Calu3 (cell line): ENCODE measurements at regions not wholly inside any gene's neighbourhood (a gene's known extent, or its start where the extent isn't known, plus 50 kb on each side); places are given as distances from the start of the nearest gene placed in this dataset.

Experiments used
- BruUV-seq: library from RNA; stranded (reverse); fragments of 400-500 nt; replicated peaks from 2 replicates; lab custom pipeline; 2021; lab: Mats Ljungman, UMichigan
- CTCF ChIA-PET: fragments of 300-600 bp; sonication (Branson Sonifier 250); formaldehyde crosslinking; loops from one replicate; lab custom pipeline; 2022; ENCODE audit warnings: antibody characterized with exemption; lab: Charles Lee
- DNase-seq: peaks from one replicate; pipeline ENCODE4 v3.0.0; 2022
- H3K27ac Mint-ChIP-seq: one replicate; pipeline ENCODE4 v1.8.0; 2022; ENCODE audit warnings: mixed read lengths; ENCODE audit not compliant: unreplicated experiment
- H3K27me3 Mint-ChIP-seq: one replicate; pipeline ENCODE4 v1.8.0; 2022; ENCODE audit warnings: mixed read lengths; ENCODE audit not compliant: unreplicated experiment
- H3K36me3 Mint-ChIP-seq: one replicate; pipeline ENCODE4 v1.8.0; 2022; ENCODE audit warnings: mild to moderate bottlenecking, moderate library complexity, mixed read lengths; ENCODE audit not compliant: insufficient read depth, unreplicated experiment
- H3K4me1 Mint-ChIP-seq: one replicate; pipeline ENCODE4 v1.8.0; 2022; ENCODE audit warnings: mild to moderate bottlenecking, low read depth, mixed read lengths; ENCODE audit not compliant: unreplicated experiment
- H3K4me3 Mint-ChIP-seq: one replicate; pipeline ENCODE4 v1.8.0; 2022; ENCODE audit warnings: mild to moderate bottlenecking, low read depth, moderate library complexity, mixed read lengths; ENCODE audit not compliant: unreplicated experiment
- H3K9me3 Mint-ChIP-seq: one replicate; pipeline ENCODE4 v1.8.0; 2022; ENCODE audit warnings: low read depth, mixed read lengths; ENCODE audit not compliant: unreplicated experiment
- intact Hi-C: fragments of 100-400 bp; cut with micrococcal nuclease; formaldehyde crosslinking; loops from one replicate; pipeline ENCODE4 v1.10.0; 2022; ENCODE audit not compliant: unreplicated experiment
- TF ChIP-seq, protein P1 (sequence below): fragments of 200-600 bp; IDR thresholded peaks from one replicate; pipeline ENCODE4 v1.8.0; 2022; ENCODE audit warnings: antibody characterized with exemption; ENCODE audit not compliant: unreplicated experiment

DNA sequence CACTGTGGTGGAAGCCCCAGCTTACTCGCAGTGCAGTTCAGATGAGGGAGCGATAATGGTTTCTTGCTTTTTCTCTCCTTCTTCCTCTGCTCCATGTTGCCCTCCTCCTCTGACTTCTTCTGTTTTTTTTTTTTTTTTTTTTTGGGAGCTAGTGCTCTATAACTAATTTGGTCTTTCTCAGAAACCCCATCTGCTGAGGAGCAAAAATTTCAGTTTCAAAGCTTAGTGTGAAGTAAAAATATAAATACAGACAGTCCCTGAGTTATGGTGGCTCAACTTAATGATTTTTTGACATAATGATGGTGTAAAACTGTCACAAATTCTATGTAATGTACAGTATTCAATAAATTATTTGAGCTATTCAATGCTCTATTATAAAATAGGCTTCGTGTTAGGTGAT is 120.7 kb downstream of the TBX19 start:
- CTCF ChIA-PET = interaction anchor here (0.6 to 1.0 kb wide), 3 partner anchors 9 to 125 kb away, joined by 3 to 6 read pairs (median 3); no protein-coding TSS in a partner anchor
- intact Hi-C loops = no loop called here
- DNase-seq = no peak
- H3K27ac Mint-ChIP-seq = no peak overlapping the region
- H3K9me3 Mint-ChIP-seq = no peaks in the 10 kb centered on the region
- H3K27me3 Mint-ChIP-seq = no peaks in the 10 kb centered on the region
- TF ChIP-seq, protein P1, sequence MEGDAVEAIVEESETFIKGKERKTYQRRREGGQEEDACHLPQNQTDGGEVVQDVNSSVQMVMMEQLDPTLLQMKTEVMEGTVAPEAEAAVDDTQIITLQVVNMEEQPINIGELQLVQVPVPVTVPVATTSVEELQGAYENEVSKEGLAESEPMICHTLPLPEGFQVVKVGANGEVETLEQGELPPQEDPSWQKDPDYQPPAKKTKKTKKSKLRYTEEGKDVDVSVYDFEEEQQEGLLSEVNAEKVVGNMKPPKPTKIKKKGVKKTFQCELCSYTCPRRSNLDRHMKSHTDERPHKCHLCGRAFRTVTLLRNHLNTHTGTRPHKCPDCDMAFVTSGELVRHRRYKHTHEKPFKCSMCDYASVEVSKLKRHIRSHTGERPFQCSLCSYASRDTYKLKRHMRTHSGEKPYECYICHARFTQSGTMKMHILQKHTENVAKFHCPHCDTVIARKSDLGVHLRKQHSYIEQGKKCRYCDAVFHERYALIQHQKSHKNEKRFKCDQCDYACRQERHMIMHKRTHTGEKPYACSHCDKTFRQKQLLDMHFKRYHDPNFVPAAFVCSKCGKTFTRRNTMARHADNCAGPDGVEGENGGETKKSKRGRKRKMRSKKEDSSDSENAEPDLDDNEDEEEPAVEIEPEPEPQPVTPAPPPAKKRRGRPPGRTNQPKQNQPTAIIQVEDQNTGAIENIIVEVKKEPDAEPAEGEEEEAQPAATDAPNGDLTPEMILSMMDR = no peak
- no TSS peak for BruUV-seq
- H3K4me3 Mint-ChIP-seq = no peak overlapping the region
- H3K36me3 Mint-ChIP-seq = no peaks in the 10 kb centered on the region
- H3K4me1 Mint-ChIP-seq = peaks cover 18% of the 10 kb centered on the region

DNA sequence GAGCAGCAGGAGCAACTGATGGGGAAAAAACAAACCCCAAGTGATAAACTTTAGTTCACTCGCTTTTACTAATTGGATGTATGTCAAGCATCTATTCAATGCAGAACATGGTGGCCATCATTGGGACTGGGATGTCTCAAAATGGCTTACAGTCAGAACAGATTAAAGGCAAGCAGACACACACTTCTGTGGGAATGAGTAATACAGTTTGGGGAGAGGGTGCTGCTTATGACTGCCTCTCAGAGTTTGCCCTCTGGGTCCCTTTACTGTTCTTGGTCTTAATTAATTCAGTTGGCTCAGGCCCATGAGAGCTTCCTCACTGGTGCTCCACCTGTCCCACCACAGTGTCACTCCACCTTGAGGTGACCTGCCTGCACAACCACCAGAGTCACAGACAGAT is 119.5 kb downstream of the TBX19 start:
- Mint-ChIP-seq H3K4me1 (peaks cover 18% of the 10 kb centered on the region), H3K4me3 (no peak overlapping the region), H3K9me3 (no peaks in the 10 kb centered on the region), H3K27ac (no peak overlapping the region), H3K27me3 (no peaks in the 10 kb centered on the region), H3K36me3 (no peaks in the 10 kb centered on the region)
- no peak for DNase-seq
- intact Hi-C loops = no loop called here
- TF ChIP-seq, protein P1 = no peak
- CTCF ChIA-PET = no interaction called here
- BruUV-seq = no TSS peak

DNA sequence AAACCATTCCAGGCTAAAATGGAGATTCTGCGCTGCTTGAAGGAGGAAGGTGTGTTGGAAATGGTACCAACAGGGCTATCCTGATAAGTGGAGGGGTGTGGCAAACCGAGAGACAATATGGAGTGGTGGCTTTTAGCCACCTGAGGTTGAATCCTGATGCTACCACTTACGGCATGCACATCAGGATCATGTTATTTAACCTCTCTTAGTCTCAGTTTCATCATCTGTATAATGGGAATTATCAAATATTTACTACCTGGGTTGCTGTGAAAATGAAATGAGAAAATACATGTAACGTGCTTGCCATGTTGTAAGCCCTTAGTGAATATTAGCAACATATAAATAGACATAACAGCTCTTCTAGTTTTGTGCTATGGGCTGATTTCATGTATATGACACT is 117.1 kb downstream of the TBX19 start:
- no peaks in the 10 kb centered on the region for H3K9me3 Mint-ChIP-seq
- H3K4me3 Mint-ChIP-seq = no peak overlapping the region
- CTCF ChIA-PET = no interaction called here
- H3K27me3 Mint-ChIP-seq = no peaks in the 10 kb centered on the region
- TF ChIP-seq, protein P1 = no peak
- no TSS peak for BruUV-seq
- no peak overlapping the region for H3K27ac Mint-ChIP-seq
- H3K36me3 Mint-ChIP-seq = no peaks in the 10 kb centered on the region
- intact Hi-C loops = no loop called here
- peaks cover 19% of the 10 kb centered on the region for H3K4me1 Mint-ChIP-seq
- DNase-seq = no peak

DNA sequence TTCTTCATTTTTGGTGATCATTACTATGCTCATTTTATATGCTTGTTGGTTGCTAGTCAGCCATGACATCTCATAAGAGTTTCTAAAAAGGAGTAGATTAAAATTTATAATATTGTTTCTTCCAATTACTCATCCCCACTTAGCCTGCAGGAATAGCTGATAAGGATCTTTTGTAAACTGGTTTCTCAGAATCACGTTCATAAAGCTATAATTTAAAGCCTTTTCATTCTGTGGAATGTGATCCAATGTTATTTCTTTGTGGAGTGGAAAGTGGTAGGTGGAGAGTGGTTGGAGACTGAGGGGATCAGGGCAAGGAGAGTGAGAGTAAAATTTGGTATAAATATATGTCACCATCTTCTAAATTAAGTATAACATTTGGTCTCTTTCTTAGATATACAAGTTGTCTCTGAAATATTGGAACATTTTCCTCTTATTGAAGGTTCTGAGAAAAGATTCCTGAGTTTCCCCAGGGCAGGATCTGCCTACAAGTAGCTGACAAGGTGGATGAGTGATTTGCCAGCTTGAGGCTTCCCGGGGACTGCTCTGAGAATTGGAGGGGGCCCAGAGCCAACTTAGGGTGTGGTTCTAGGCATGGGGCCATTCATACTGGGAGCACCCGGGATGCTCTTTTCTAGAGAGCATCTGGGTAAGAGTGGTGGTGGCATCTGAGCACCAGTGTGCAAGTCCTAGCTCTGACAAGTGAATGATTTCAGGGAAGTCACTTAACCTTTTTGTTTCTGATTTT is 116.4 kb downstream of the TBX19 start:
- TF ChIP-seq, protein P1 = no peak

More for the DNA sequence above, 116.4 kb downstream of the TBX19 start:
- peaks cover 26% of the 10 kb centered on the region for H3K4me1 Mint-ChIP-seq
- no peaks in the 10 kb centered on the region for H3K9me3 Mint-ChIP-seq
- CTCF ChIA-PET = no interaction called here
- H3K27me3 Mint-ChIP-seq = no peaks in the 10 kb centered on the region
- intact Hi-C loops = no loop called here
- DNase-seq = no peak
- no peak overlapping the region for H3K27ac Mint-ChIP-seq
- H3K4me3 Mint-ChIP-seq = no peak overlapping the region
- H3K36me3 Mint-ChIP-seq = no peaks in the 10 kb centered on the region
- BruUV-seq = no TSS peak
